GM12891 (cell line): ENCODE measurements at regions not wholly inside any gene's neighbourhood (a gene's known extent, or its start where the extent isn't known, plus 50 kb on each side); places are given as distances from the start of the nearest gene placed in this dataset.

ENCODE experiments used
- PAX5 ChIP-seq: IDR thresholded peaks from 2 replicates; pipeline ENCODE4 v1.6.1; 2011; ENCODE audit warnings: low read length, moderate library complexity, mild to moderate bottlenecking; ENCODE audit not compliant: insufficient read depth, severe bottlenecking
- POLR2A ChIP-seq: IDR thresholded peaks from 2 replicates; pipeline ENCODE4 v1.6.1; 2011; ENCODE audit warnings: low read depth, low read length, control low read depth
- POLR2AphosphoS5 ChIP-seq: IDR thresholded peaks from 2 replicates; pipeline ENCODE4 v1.6.1; 2011; ENCODE audit warnings: low read depth, low read length, control low read depth
- POU2F2 ChIP-seq: IDR thresholded peaks from 2 replicates; pipeline ENCODE4 v1.6.1; 2011; ENCODE audit warnings: low read depth, mild to moderate bottlenecking, control low read depth, low read length, moderate library complexity
- SPI1 ChIP-seq: IDR thresholded peaks from 2 replicates; pipeline ENCODE4 v1.6.1; 2011; ENCODE audit warnings: low read depth, low read length, control low read depth
- TAF1 ChIP-seq: IDR thresholded peaks from 2 replicates; pipeline ENCODE4 v1.6.1; 2011; ENCODE audit warnings: low read depth, low read length, control low read depth

DNA sequence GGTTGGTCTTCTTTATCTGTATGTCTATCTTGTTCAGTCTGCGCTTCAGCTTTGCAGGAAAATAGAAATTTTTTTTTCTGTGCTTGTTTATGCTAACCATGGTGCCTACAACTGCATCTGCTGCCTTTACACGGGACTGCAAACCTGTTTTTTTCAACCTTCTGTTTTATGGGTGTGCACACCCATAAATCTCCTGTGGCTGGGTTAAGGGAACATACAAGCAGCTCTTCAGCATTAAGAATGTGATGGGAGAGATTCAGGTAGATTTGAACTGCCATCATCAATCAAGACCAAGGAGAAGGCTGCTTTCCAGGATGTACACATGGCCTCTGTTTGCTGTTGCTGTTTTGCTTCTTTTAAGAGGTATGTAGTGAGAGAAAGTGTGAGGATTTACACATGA lies 502.9 kb downstream of the ANKRD50 start:
- TF ChIP-seq POLR2A = no peak
- TF ChIP-seq POLR2AphosphoS5 = no peak
- no peak for TF ChIP-seq TAF1
- TF ChIP-seq POU2F2 = no peak
- no peak for TF ChIP-seq SPI1
- no peak for TF ChIP-seq PAX5
